Inferior parietal cortex (tissue), 1 donor: ENCODE measurements at regions not wholly inside any gene's neighbourhood (a gene's known extent, or its start where the extent isn't known, plus 50 kb on each side); places are given as distances from the start of the nearest gene placed in this dataset.
"Not testable (repeated sequence)": the region's sequence is repeated elsewhere in the genome, so short reads cannot be mapped to it uniquely, and the experiment has no call there.

Experiments used
- DNase-seq: peaks from one replicate; pipeline ENCODE4 v3.0.0-alpha.2; 2016; ENCODE audit errors: extremely low spot score

GRCh38 chr3:145248928-145249327 is 912.1 kb downstream of the PLOD2 start:
- no peak for DNase-seq

DNA sequence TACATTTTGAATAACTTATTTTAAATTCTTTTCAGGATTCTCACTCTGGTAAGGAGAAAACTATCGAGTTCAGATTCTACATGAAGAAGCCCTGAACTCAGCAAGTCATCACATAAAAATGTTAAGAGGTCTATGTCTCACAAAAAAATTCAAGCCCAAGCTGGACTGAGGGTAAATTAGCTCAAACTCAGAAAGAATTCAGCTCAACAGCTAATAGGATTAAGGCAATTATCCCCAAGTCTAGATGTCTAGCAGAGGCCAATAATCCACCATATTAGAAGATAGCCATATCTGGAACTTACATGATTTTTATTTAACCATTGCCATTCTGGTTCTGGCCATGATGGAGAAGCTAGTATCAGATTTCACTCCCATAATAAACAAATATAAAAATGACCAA is 909.7 kb downstream of the PLOD2 start:
- no peak for DNase-seq

DNA sequence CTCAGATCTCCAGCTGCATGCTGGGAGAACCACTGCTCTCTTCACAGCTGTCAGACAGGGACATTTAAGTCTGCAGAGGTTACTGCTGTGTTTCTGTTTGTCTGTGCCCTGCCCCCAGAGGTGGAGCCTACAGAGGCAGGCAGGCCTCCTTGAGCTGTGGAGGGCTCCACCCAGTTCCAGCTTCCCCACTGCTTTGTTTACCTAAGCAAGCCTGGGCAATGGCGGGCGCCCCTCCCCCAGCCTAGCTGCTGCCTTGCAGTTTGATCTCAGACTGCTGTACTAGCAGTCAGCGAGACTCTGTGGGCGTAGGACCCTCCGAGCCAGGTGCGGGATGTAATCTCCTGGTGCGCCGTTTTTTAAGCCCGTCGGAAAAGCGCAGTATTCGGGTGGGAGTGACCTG is 903.0 kb downstream of the PLOD2 start:
- DNase-seq: not testable (repeated sequence)

DNA sequence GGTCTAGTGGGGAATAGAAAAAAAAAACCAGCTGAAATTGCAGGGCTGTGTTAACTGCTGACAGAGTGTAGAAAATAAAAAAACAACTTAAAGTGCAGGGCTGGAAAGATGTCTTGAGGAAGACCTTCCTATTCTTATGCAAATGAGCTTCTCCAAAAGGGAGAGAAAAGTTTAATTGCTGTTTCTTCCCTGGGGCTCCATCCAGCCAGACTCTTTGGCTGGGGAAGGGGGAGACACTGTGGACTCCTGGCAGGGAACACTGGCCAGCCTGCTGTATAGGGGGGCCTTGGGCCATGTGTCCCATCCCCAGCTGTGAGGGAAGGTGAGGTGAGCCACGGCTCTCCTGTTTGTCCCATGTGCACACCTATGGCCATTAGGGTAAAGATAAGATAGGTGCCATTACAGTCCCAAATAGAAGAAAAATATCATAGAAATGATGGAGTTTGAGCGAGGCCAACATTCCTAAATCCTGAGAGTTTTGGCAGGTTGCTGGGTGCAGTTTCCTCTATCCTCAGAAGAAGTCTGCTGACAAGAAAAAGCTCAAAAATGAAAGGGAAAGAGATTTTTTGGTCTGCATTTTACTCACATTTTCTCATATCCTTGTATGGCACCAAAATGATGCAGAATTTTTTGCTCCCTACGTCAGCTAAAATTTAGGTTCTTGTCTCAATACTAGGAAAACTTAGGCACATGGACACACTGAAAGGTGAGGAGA is 901.7 kb downstream of the PLOD2 start:
- DNase-seq: no peak

GRCh38 chr3:145263458-145263857 is 897.5 kb downstream of the PLOD2 start:
- DNase-seq: not testable (repeated sequence)

- DNase-seq: no peak
These were observed 894.6 kb downstream of the PLOD2 start for GRCh38 chr3:145266368-145266767.

- no peak for DNase-seq
These were observed 891.9 kb downstream of the PLOD2 start for GRCh38 chr3:145269106-145269505.

GRCh38 chr3:145272684-145273083 is 888.3 kb downstream of the PLOD2 start:
- DNase-seq: no peak

DNA sequence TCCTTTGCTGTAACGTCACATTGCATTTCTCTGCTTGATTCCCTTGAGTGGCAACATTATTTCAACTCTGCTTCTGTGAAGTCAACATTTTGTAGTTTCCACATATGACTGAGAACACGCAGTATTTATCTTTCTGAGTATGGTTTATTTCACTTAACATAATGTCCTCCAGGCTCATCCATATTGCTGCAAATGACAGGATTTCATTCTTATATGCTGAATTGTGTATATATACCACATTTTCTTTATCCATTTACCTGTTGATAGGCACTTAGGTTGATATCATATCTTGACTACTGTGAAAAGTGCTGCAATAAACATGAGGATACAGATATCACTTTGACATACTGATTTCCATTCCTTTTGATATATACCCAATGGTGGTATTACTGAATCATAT is 878.5 kb downstream of the PLOD2 start:
- no peak for DNase-seq

DNA sequence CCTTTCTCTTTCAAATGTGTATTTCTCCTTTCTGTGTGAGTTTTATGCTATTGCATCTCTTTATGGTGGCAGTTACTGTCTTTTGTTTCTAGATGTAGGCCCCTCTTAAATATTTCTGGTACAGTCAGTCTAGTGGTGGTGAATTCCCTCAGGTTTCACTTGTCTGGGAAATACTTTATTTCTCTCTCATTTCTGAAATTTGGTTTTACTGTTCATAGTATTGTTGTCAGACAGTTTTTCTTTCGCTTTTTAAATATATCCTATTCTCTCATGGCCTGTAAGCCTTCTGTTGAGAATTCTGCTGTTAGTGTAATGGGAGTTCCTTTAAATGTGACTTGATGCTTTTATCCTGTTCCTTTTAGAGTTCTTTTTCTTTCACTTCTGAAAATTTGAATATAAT is 874.0 kb downstream of the PLOD2 start:
- DNase-seq: no peak

DNA sequence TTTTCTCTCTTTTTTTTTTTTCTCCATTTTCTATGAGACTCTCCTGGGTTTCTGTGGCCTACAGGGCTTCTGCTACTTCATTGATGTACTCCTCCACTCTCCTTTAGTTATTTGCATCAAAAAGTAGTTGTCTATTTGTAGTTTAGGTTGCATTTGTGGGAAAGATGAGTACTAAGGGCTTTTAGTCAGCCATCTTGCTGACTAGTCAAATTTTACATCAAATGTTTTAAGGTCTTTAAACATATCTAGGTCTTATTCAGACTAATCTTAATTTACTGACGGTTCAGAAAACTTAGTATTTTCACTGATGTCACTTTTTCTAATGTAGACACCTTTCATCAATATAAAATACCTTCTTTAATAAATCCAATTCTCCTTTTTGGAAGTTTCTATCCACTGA is 871.0 kb downstream of the PLOD2 start:
- no peak for DNase-seq

DNA sequence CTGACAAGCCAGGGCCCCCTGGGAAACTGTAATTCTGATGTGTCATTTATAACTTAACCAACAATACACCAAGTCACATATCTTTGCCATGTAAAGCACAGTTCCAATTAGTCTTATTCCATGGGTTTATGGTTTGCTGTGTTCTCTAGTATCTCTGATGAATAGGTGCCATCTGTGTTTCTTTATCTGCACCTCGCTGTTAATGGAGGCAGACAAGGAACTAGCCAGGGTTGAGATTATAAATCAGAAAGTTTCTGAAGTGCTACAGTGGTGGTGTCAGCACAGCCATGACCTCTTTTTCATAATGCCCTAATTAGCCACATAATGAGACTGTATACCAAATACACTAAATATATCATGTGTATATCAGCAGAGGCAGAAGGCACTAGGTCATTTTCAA is 866.4 kb downstream of the PLOD2 start:
- no peak for DNase-seq

DNA sequence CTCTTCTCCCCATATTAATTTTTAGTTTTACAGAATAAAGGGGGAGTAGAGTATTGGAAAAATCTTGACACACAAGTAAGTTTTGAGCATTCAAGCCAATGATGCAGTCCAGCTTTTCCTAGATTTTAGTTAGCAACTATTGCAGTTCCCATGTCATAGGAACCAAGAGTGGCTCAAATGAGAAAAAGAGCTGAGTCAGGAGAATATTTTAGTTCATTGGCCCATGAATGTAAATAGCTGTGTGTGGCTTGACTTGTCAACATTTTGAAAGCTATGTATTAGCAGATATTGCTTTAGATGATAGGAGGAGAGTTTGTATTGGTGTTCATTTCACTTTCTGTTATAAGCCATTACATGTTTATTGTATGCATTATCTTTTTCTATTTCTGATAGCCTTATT is 853.7 kb downstream of the PLOD2 start:
- no peak for DNase-seq

- no peak for DNase-seq
These were observed 847.2 kb downstream of the PLOD2 start for GRCh38 chr3:145313751-145314150.

GRCh38 chr3:145316253-145316652 is 844.7 kb downstream of the PLOD2 start:
- DNase-seq: not testable (repeated sequence)

DNA sequence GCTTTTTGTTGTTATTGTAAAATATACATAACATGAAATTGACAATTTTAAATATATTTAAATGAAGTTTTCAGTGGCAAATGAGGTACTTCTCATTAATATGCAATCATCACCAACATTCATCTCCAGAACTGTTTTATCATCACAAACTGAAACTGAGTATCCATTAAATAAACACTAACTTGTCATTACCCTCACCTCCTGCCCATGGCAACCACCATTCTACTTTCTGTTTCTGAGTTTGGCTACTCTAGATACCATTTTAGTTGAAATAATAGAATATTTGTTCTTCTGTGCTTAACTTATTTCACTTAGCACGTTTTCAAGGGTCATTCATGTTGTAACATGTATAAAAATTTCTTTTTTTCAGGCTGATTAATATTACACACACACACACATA is 834.3 kb downstream of the PLOD2 start:
- DNase-seq: no peak

GRCh38 chr3:145333427-145333826 is 827.6 kb downstream of the PLOD2 start:
- DNase-seq: not testable (repeated sequence)

- no peak for DNase-seq
These were observed 827.1 kb downstream of the PLOD2 start for GRCh38 chr3:145333931-145334330.

DNA sequence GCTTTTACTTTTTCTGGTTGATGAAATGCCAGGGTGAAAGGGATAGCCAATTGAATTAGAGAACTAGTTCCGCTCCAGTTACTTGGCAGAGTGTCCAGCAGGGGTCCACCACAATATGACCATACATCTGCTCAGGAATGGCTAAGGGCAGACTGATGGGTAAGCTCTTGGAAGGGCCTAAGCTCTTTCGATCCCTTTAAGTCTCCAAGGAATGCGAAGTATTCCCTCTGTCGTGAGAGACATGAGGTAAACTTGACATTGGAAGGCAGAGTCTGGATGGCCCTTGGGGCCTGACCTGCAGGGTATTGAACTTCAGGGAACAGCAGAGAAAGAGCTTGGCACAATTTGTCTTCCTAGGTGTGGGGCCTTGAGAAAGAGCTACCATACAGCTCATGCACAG is 805.8 kb downstream of the PLOD2 start:
- no peak for DNase-seq

DNA sequence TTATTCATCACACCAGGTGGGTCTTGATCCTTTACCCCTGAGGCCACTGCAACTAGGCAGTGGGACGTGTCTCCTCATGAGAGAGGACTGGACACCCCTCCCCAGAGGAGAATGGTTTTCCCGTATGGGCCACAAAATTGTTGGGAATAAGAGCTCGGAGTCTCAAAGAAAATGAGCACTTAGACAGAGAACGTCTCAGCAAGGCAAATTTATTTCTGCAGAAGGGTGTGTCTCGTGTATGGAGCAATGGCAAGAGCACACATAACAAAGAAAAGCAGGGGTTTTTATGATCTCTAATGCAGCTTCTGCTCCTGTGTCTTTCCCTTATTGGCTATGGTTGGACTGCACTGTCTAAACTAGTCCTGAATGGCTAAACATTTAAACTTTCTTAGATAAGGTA is 803.5 kb downstream of the PLOD2 start:
- DNase-seq: no peak

GRCh38 chr3:145359040-145359439 is 801.9 kb downstream of the PLOD2 start:
- DNase-seq: no peak

GRCh38 chr3:145368748-145369147 is 792.2 kb downstream of the PLOD2 start:
- DNase-seq: no peak

DNA sequence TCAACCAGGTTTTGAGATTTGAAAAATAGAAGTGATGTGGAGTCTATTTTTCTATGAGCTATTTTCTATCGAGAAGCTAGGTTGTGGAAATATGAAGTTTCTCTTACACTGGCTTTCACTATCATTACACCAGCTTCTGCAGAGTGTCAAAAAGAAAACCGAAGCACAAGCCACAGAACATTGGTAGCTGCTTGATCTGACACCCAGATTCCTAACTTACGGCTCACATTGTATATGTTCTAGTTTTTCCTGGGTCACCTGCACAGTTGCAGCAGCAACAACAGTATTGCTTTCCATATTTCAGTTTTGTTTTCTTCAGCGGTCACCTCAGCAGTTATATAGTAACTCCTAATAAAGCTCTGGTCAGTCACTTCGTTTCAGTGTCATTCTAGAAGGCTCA is 790.1 kb downstream of the PLOD2 start:
- DNase-seq: no peak

GRCh38 chr3:145377301-145377700 is 783.7 kb downstream of the PLOD2 start:
- DNase-seq: no peak
